GM18858 (cell line): ENCODE measurements at regions not wholly inside any gene's neighbourhood (a gene's known extent, or its start where the extent isn't known, plus 50 kb on each side); places are given as distances from the start of the nearest gene placed in this dataset.
"Not testable (repeated sequence)": the region's sequence is repeated elsewhere in the genome, so short reads cannot be mapped to it uniquely, and the experiment has no call there.

Experiments
- ATAC-seq: cut with Tn5 transposase; IDR thresholded peaks from one replicate; pipeline ENCODE4 v1.9.1; 2021; ENCODE audit not compliant: unreplicated experiment

- no peak for ATAC-seq
Observed at GRCh38 chr4:28834120-28834519, 1886.0 kb upstream of the PCDH7 start.

- ATAC-seq, result no peak
Observed at GRCh38 chr4:28835501-28835900, 1884.7 kb upstream of the PCDH7 start.

- ATAC-seq, result no peak
Observed at GRCh38 chr4:28842271-28842670, 1877.9 kb upstream of the PCDH7 start.

- ATAC-seq, result no peak
Observed at GRCh38 chr4:28845158-28845557, 1875.0 kb upstream of the PCDH7 start.

GRCh38 chr4:28857028-28857427, 1863.1 kb upstream of the PCDH7 start:
- not testable (repeated sequence) for ATAC-seq

GRCh38 chr4:28868841-28869240, 1851.3 kb upstream of the PCDH7 start:
- no peak for ATAC-seq

GRCh38 chr4:28879178-28879577, 1841.0 kb upstream of the PCDH7 start:
- ATAC-seq, result no peak

GRCh38 chr4:28879900-28880299, 1840.3 kb upstream of the PCDH7 start:
- ATAC-seq, result no peak

GRCh38 chr4:28883211-28883610, 1837.0 kb upstream of the PCDH7 start:
- ATAC-seq, result no peak

- ATAC-seq, result no peak
Observed at GRCh38 chr4:28886934-28887333, 1833.2 kb upstream of the PCDH7 start.

- ATAC-seq, result no peak
Observed at GRCh38 chr4:28890949-28891775, 1829.0 kb upstream of the PCDH7 start.

- ATAC-seq, result no peak
Observed at GRCh38 chr4:28913466-28913865, 1806.7 kb upstream of the PCDH7 start.

- ATAC-seq, result no peak
Observed at GRCh38 chr4:28916585-28916984, 1803.6 kb upstream of the PCDH7 start.

GRCh38 chr4:28918871-28919270, 1801.3 kb upstream of the PCDH7 start:
- ATAC-seq, result no peak

GRCh38 chr4:28921886-28922285, 1798.3 kb upstream of the PCDH7 start:
- ATAC-seq, result no peak

- no peak for ATAC-seq
Observed at GRCh38 chr4:28926156-28926555, 1794.0 kb upstream of the PCDH7 start.

GRCh38 chr4:28942631-28943030, 1777.5 kb upstream of the PCDH7 start:
- no peak for ATAC-seq

- ATAC-seq, result no peak
Observed at GRCh38 chr4:28947374-28947773, 1772.8 kb upstream of the PCDH7 start.

- no peak for ATAC-seq
Observed at GRCh38 chr4:28948501-28948900, 1771.7 kb upstream of the PCDH7 start.

GRCh38 chr4:28966982-28967381, 1753.2 kb upstream of the PCDH7 start:
- no peak for ATAC-seq

GRCh38 chr4:28973587-28974350, 1746.4 kb upstream of the PCDH7 start:
- no peak for ATAC-seq

- ATAC-seq, result no peak
Observed at GRCh38 chr4:28976369-28976768, 1743.8 kb upstream of the PCDH7 start.
